ENCODE measurements at regions not wholly inside any gene's neighbourhood (a gene's known extent, or its start where the extent isn't known, plus 50 kb on each side); places are given as distances from the start of the nearest gene placed in this dataset.

DNA sequence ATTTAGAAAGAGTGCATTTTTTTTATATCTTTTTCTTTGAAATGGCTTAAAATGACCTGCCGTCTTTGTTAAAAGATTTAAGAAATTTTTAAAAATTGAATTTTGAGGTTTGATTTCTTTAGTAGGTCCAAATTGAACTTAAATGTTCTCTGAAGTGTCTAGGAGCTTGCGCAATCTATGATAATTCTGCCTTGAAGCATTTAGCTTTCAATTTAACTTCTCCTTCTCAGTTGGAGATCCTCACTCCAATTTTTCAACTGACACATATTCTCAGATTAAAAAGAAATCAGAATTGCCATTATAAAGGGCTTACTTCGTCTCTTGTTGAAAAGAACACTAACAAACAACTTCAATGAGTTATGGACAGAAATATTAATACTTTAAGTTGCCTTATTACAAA lies 273.5 kb downstream of the TMA16 start:
- DNase-seq, result no peak
- no peaks in the 10 kb centered on the region for H3K4me1 Mint-ChIP-seq

DNA sequence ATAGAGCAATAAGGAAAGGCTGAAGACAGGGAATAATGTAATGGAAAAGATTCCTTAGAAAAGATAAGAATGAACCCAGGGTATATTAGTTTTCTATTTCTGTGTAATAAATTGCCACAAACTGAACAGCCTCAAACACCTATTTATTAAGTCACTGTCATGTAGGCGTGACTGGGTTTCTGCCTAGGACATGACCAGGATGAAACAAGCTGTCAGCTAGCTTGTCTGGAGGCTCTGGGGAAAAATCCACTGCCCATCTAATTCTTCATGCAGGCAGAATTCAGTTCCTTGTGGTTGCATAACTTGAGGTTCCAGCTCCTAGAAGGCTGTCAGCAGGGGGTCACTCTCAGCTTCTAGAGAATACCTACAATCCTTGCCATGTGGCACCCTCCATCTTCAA lies 277.7 kb downstream of the TMA16 start:
- H3K36me3 Mint-ChIP-seq (ENCODE audit: low read depth), result no peaks in the 10 kb centered on the region
- H3K4me1 Mint-ChIP-seq, result no peaks in the 10 kb centered on the region
- no peaks in the 10 kb centered on the region for H3K27me3 Mint-ChIP-seq (ENCODE audit: low read depth, poor library complexity)
- no peak for DNase-seq
- no peak overlapping the region for H3K27ac Mint-ChIP-seq
- TF ChIP-seq, protein P1, sequence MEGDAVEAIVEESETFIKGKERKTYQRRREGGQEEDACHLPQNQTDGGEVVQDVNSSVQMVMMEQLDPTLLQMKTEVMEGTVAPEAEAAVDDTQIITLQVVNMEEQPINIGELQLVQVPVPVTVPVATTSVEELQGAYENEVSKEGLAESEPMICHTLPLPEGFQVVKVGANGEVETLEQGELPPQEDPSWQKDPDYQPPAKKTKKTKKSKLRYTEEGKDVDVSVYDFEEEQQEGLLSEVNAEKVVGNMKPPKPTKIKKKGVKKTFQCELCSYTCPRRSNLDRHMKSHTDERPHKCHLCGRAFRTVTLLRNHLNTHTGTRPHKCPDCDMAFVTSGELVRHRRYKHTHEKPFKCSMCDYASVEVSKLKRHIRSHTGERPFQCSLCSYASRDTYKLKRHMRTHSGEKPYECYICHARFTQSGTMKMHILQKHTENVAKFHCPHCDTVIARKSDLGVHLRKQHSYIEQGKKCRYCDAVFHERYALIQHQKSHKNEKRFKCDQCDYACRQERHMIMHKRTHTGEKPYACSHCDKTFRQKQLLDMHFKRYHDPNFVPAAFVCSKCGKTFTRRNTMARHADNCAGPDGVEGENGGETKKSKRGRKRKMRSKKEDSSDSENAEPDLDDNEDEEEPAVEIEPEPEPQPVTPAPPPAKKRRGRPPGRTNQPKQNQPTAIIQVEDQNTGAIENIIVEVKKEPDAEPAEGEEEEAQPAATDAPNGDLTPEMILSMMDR (IDR thresholded peaks at IDR 0.05), result no peak
- no peaks in the 10 kb centered on the region for H3K9me3 Mint-ChIP-seq
- no peak overlapping the region for H3K4me3 Mint-ChIP-seq

More for the DNA sequence above, 273.5 kb downstream of the TMA16 start:
- no peak overlapping the region for H3K27ac Mint-ChIP-seq
- no peaks in the 10 kb centered on the region for H3K27me3 Mint-ChIP-seq (ENCODE audit: low read depth, poor library complexity)
- TF ChIP-seq, protein P1 (IDR thresholded peaks at IDR 0.05), result no peak
- H3K4me3 Mint-ChIP-seq, result no peak overlapping the region
- H3K36me3 Mint-ChIP-seq (ENCODE audit: low read depth), result no peaks in the 10 kb centered on the region
- no peaks in the 10 kb centered on the region for H3K9me3 Mint-ChIP-seq

DNA sequence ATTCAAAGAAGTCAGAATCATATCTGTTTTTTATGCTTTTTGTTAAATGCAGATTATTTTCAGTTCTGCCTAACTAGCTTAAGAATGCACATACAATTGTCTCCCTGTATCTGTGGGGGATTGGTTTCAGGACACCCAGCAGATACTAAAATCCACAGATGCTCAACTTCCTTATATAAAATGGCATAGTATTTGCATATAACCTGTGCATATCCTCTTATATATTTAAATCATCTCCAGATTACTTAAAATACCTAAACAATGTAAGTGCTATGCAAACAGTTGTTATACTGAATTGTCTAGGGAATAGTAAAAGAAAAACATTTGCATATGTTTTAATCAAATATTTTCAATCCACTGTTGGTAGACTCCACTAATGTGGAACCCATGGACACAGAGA lies 279.4 kb downstream of the TMA16 start:
- no peak for DNase-seq
- Mint-ChIP-seq H3K27ac (no peak overlapping the region), H3K9me3 (no peaks in the 10 kb centered on the region), H3K27me3 (ENCODE audit: low read depth, poor library complexity) (no peaks in the 10 kb centered on the region), H3K36me3 (ENCODE audit: low read depth) (no peaks in the 10 kb centered on the region), H3K4me1 (no peaks in the 10 kb centered on the region), H3K4me3 (no peak overlapping the region)
- TF ChIP-seq, protein P1 (IDR thresholded peaks at IDR 0.05), result no peak

DNA sequence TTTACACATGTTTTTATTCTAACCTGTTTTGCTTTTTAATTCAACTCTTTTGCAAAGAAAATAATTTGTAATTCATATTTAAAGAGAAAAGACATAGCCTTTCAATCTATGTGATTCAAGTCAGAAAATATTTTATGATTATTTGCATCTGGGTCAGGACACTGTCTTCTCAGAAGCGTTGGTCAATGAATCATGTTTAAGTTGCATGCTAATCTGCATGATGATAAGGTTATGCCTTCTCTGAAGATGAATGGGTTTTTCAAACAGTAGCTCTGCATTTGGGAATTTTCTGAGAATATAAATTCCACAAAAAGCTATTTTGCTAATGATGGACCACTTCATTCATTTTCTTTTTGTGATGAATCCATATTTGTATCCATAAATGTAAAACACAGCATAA lies 282.5 kb downstream of the TMA16 start:
- Mint-ChIP-seq H3K4me1 (no peaks in the 10 kb centered on the region), H3K36me3 (ENCODE audit: low read depth) (no peaks in the 10 kb centered on the region), H3K9me3 (no peaks in the 10 kb centered on the region), H3K4me3 (no peak overlapping the region), H3K27ac (no peak overlapping the region), H3K27me3 (ENCODE audit: low read depth, poor library complexity) (peaks cover 2% of the 10 kb centered on the region)
- no peak for DNase-seq
- TF ChIP-seq, protein P1 (IDR thresholded peaks at IDR 0.05), result no peak

DNA sequence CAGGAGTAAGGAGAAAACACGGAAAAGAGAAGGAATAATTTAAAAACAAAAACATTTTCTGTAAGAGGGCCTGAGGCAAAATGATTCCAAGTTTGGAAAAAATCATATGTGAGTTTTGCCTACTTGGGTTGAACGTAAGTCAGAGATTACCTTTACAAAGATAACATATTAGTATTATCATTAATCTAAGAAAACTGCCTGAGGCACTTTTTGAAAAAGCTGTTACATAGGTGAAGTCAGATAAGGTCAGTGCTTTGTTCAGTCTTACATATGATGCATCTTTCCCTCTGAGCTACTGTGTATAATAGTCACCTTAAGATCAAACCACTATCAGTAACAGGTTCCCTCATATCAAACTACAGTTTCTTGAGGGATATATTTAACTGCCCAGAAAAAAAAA lies 287.2 kb downstream of the TMA16 start:
- Mint-ChIP-seq H3K27ac (no peak overlapping the region), H3K4me3 (no peak overlapping the region), H3K27me3 (ENCODE audit: low read depth, poor library complexity) (peaks cover 2% of the 10 kb centered on the region), H3K4me1 (no peaks in the 10 kb centered on the region), H3K36me3 (ENCODE audit: low read depth) (no peaks in the 10 kb centered on the region), H3K9me3 (peaks cover 4% of the 10 kb centered on the region)
- no peak for DNase-seq
- TF ChIP-seq, protein P1 (IDR thresholded peaks at IDR 0.05), result no peak

DNA sequence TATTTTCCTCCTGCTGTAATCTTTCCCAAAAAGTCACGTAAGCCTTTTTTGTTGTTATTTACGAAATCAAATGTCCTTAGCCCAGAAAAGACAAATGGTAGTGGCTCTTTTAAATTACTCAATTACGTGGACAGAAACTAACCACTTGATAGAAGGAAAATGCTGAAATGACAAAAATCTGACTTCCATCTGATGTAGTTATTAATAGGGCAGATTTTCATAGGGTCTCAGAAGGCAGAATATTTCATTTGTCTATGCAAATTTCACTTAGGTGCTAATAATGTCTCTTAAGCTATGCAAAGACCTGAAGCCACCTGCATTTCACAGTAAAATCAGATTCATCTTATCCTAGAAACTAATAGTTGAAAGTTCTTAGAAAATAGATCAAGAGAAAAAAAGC lies 295.7 kb downstream of the TMA16 start:
- Mint-ChIP-seq H3K27me3 (ENCODE audit: low read depth, poor library complexity) (no peaks in the 10 kb centered on the region), H3K4me1 (no peaks in the 10 kb centered on the region), H3K27ac (no peak overlapping the region), H3K36me3 (ENCODE audit: low read depth) (no peaks in the 10 kb centered on the region), H3K4me3 (no peak overlapping the region), H3K9me3 (no peaks in the 10 kb centered on the region)
- no peak for DNase-seq
- TF ChIP-seq, protein P1 (IDR thresholded peaks at IDR 0.05), result no peak

All from nephron progenitor cell (in vitro differentiated cells).